Lower lobe of right lung (tissue), 2 donors: ENCODE measurements at regions not wholly inside any gene's neighbourhood (a gene's known extent, or its start where the extent isn't known, plus 50 kb on each side); places are given as distances from the start of the nearest gene placed in this dataset.
"Not testable (repeated sequence)": the region's sequence is repeated elsewhere in the genome, so short reads cannot be mapped to it uniquely, and the experiment has no call there.

Experiments used
- ATAC-seq, 2 donors: fragments of 200-7000 bp; cut with Tn5 transposase; one replicate each; pipeline ENCODE4 v1.9.1; 2020 to 2022; ENCODE audit warnings: mild to moderate bottlenecking in 2 of 2, moderate library complexity in 2 of 2
- DNase-seq: peaks from one replicate; pipeline ENCODE4 v3.0.0-alpha.2; 2020
- H3K27ac ChIP-seq: fragments of 200-600 bp; one replicate; pipeline ENCODE4 v1.8.0; 2022
- H3K27me3 ChIP-seq: fragments of 200-600 bp; one replicate; pipeline ENCODE4 v1.8.0; 2022; ENCODE audit warnings: low read depth
- H3K36me3 ChIP-seq: fragments of 200-600 bp; one replicate; pipeline ENCODE4 v1.8.0; 2022; ENCODE audit warnings: mild to moderate bottlenecking
- H3K4me1 ChIP-seq: fragments of 200-600 bp; one replicate; pipeline ENCODE4 v1.8.0; 2022
- H3K4me3 ChIP-seq: fragments of 200-600 bp; one replicate; pipeline ENCODE4 v1.8.0; 2022; ENCODE audit warnings: mild to moderate bottlenecking
- H3K9me3 ChIP-seq: fragments of 200-600 bp; one replicate; pipeline ENCODE4 v1.8.0; 2022
- CTCF ChIP-seq: fragments of 200-600 bp; IDR thresholded peaks from one replicate; pipeline ENCODE4 v1.8.0; 2022; ENCODE audit warnings: antibody characterized with exemption, mild to moderate bottlenecking
- intact Hi-C: fragments of 100-400 bp; cut with DNase I; formaldehyde crosslinking; loops from one replicate; pipeline ENCODE4 v1.11.0; 2022
- donor health status: DM: no; HTN: yes; CAD: no; lungs with severe emphysema.

- ATAC-seq, result no peak
- TF ChIP-seq CTCF, result no peak
- Histone ChIP-seq H3K4me1 (peaks cover 11% of the 10 kb centered on the region), H3K9me3 (no peaks in the 10 kb centered on the region), H3K27ac (no peak overlapping the region), H3K4me3 (no peak overlapping the region), H3K27me3 (peaks cover 4% of the 10 kb centered on the region), H3K36me3 (no peaks in the 10 kb centered on the region)
- DNase-seq, result no peak
- intact Hi-C loops, result no loop called here
These were observed 93.4 kb downstream of the ISX start for GRCh38 chr22:35159343-35159742.

- H3K27ac ChIP-seq, result no peak overlapping the region
- peaks cover 8% of the 10 kb centered on the region for H3K4me1 ChIP-seq
- TF ChIP-seq CTCF, result no peak
- intact Hi-C loops, result no loop called here
- no peaks in the 10 kb centered on the region for H3K9me3 ChIP-seq
- no peak for DNase-seq
- peaks cover 4% of the 10 kb centered on the region for H3K27me3 ChIP-seq
- no peak for ATAC-seq
- H3K4me3 ChIP-seq, result no peak overlapping the region
- no peaks in the 10 kb centered on the region for H3K36me3 ChIP-seq
These were observed 94.3 kb downstream of the ISX start for GRCh38 chr22:35160268-35160667.

GRCh38 chr22:35165896-35166295, 91.4 kb upstream of the HMGXB4 start:
- H3K4me1 ChIP-seq, H3K4me3 ChIP-seq, H3K27ac ChIP-seq, DNase-seq, ATAC-seq, H3K27me3 ChIP-seq, intact Hi-C loops, H3K36me3 ChIP-seq, H3K9me3 ChIP-seq: not testable (repeated sequence)

GRCh38 chr22:35170716-35171697, 86.3 kb upstream of the HMGXB4 start:
- H3K36me3 ChIP-seq, result no peaks in the 10 kb centered on the region
- TF ChIP-seq CTCF, result no peak
- intact Hi-C loops, result no loop called here
- peaks cover 13% of the 10 kb centered on the region for H3K27me3 ChIP-seq
- ATAC-seq (no peak), DNase-seq (no peak)
- no peak overlapping the region for H3K27ac ChIP-seq
- no peaks in the 10 kb centered on the region for H3K9me3 ChIP-seq
- H3K4me3 ChIP-seq, result no peak overlapping the region
- H3K4me1 ChIP-seq, result no peaks in the 10 kb centered on the region

- no peaks in the 10 kb centered on the region for H3K4me1 ChIP-seq
- H3K36me3 ChIP-seq, result no peaks in the 10 kb centered on the region
- TF ChIP-seq CTCF, result no peak
- peaks cover 13% of the 10 kb centered on the region for H3K27me3 ChIP-seq
- H3K27ac ChIP-seq, result no peak overlapping the region
- no peak overlapping the region for H3K4me3 ChIP-seq
- no peak for ATAC-seq
- intact Hi-C loops, result no loop called here
- DNase-seq, result no peak
- H3K9me3 ChIP-seq, result no peaks in the 10 kb centered on the region
These were observed 84.9 kb upstream of the HMGXB4 start for GRCh38 chr22:35172442-35172841.

GRCh38 chr22:35173655-35174054, 83.6 kb upstream of the HMGXB4 start:
- ATAC-seq, result no peak
- no peaks in the 10 kb centered on the region for H3K36me3 ChIP-seq
- H3K9me3 ChIP-seq, result no peaks in the 10 kb centered on the region
- intact Hi-C loops, result no loop called here
- TF ChIP-seq CTCF, result no peak
- DNase-seq, result no peak
- peaks cover 13% of the 10 kb centered on the region for H3K27me3 ChIP-seq
- no peak overlapping the region for H3K4me3 ChIP-seq
- H3K27ac ChIP-seq, result no peak overlapping the region
- H3K4me1 ChIP-seq, result no peaks in the 10 kb centered on the region
